GM21825 (cell line): ENCODE measurements at regions not wholly inside any gene's neighbourhood (a gene's known extent, or its start where the extent isn't known, plus 50 kb on each side); places are given as distances from the start of the nearest gene placed in this dataset.
"Not testable (repeated sequence)": the region's sequence is repeated elsewhere in the genome, so short reads cannot be mapped to it uniquely, and the experiment has no call there.

Experiments
- ATAC-seq: cut with Tn5 transposase; IDR thresholded peaks from one replicate; pipeline ENCODE4 v1.9.1; 2021; ENCODE audit warnings: mild to moderate bottlenecking, moderate library complexity; ENCODE audit not compliant: unreplicated experiment

DNA sequence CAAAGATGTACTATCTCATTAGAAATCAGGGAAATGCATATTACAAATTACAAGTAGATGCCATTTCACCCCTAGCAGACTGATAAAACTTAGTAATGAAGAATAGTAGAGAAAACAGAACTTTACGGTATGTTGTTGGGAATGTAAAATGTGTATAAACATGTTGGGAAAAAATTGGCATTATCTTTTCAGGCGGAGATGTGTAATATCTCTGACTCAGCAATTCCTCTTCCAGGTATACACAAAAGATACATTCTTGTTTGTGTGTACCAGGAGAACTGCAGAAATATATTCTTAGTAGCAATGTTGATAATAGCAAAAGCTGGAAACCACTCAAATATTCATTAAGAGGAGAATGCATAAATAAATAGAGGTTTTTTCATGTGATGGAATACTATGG lies 204.5 kb downstream of the LPIN1 start:
- no peak for ATAC-seq

DNA sequence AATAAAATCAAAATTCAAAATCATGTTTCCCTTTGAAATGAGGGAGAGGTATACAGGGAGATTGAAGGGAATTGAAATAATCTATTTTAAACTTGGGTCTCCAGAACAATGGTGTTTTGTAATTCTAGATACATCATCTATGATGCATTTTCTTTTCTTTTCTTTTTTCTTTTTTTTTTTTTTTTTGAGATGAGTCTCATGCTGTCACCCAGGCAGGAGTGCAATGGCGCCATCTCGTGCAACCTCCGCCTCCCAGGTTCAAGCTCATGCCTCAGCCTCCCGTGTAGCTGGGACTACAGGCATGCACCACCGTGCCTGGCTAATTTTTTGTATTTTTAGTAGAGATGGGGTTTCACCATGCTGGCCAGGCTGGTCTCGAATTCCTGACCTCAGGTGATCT lies 205.1 kb downstream of the LPIN1 start:
- ATAC-seq: not testable (repeated sequence)

DNA sequence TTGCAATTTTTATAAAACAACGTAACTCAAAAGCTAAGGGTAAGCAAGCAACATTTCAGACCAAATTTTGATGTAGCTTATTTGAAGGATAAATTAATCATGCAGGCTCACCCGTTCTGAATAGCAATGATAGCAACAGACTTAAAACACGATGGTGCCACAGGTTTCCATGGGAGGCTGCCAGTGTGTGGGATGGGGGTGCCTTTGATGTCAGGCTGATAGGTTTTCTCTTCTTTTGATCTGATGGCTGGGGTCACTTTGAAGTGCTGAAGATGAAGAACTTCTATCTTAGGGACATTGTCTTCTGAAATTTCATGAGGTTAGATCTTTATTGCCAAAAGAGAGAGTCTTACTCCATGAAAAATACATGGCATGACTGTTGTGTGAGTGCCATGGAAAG lies 206.8 kb downstream of the LPIN1 start:
- ATAC-seq: no peak

DNA sequence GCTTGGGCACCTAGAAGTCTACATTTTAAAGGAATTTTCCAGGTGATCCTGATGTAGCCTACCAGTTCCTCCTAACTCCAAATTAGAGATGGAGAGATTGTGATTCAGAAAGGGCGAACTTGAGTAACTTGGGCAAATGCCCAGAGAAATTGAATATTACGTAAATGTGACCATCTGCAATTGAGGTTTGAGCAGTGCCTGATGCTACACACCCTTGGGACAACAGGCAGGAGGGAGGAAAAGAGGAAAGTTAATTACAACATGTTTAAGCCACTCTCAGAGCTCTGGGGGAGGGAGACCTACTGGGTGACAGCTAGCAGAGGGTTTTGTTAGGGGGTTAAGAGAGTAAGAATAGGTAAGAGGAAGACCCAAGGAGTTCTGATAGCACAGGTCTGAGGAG lies 208.9 kb downstream of the LPIN1 start:
- no peak for ATAC-seq

DNA sequence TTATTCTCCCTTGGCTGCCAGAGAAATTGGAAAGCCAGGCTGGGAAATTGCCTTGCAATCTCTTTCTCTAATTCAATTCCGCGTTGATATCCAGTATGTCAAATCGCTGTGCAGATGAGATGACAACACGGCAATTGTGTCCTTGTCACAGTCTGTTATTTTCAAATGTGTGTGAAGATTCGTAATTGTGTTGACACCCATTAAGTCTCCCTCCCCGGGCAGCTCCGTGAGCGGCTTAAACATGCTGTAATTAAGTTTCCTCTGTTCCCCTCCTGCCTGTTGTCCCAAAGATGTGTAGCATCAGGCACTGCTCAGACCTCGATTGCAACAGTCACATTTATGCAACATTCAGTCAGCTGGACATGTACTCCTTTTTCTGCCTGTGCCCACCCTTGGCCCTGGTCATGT lies 209.5 kb downstream of the LPIN1 start:
- no peak for ATAC-seq

DNA sequence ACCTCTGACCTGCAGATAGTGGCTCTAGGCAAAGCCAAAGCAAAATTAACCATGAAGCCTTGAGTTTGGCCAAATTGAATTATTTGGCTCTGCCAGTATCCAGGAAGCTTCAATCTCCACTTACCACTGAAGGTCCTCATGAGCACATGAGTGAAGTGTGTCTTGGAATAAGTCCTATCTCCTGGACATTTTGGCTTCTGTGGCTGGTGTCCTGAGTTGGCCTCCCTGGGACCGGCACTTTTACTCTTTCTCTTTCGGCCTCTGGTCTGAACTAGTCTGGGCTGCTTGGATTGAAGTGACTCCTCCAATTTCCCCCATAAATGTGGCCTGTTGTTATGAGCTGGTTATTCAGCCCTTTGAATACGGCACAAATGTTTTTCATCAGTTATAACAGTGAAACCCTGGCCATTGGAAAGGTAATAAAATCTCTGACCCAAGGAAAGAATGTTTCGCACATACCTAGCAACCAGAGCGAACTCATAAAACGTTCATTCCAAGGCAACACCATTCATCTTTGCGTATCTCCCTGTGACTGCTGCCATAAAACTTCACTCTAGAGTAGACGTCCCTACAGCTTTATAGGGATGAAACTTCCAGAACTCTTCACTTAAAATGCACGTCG lies 216.4 kb downstream of the LPIN1 start:
- no peak for ATAC-seq

DNA sequence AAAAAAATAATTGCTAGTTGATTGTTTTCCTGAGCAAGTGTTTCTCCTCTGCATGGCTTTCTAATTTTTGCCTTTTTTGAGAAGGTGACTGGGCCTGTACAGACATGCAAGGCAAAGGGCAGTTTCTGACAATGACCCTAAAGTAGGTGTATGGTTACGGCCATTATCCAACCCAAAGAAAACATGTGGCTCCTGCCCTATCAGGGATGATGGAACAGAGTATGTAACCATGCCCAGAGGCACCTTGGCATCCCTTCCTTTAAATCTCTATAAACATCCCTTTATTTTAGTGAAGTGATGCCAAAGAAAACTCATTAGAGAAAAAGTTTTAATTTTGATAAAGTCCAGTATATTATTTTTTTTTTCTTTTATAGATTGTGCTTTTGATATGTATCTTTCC lies 217.5 kb downstream of the LPIN1 start:
- ATAC-seq: no peak

DNA sequence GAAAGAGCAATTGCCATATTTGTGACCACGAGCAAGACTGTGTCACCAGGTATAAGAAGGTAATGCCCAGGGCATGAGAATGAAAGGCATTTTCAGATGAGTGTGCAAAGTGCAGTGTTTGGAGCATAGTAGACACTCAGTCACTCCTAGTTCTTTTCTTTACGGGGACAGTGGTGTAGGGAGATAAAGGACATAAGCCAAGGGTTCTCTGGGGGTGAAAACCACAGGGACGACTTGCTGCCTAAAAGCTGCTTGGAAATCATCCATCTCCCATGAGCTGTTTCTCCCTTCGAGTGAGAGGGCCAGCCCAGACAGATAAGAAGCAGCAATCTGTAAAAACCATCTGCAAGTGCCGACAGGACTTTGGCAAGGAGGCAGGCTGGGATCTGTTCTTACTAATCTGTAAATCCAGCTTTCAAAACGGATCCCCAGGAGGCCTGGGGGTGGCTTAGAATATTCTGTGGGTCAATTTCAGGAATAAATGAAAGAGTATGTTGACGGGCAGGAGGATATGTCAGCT lies 221.6 kb downstream of the LPIN1 start:
- no peak for ATAC-seq

DNA sequence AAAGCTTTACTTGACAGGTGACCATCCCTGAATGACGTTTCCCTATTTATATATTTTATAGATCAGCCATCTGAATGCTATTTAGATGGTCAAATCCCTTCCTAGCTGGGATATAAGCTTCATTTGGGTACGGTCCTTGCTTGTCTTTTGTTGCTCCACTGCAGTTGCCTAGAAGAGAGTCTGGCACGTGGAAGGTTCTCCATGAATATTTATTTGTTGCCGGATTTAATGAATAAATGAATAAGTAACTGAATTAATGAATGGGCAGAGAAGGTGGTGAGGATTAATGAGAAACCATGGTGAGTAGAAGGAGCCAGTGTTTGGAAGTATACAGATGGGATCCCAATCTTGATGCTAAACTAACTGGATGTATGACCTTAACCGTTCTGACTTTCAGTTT lies 222.1 kb downstream of the LPIN1 start:
- ATAC-seq: no peak

DNA sequence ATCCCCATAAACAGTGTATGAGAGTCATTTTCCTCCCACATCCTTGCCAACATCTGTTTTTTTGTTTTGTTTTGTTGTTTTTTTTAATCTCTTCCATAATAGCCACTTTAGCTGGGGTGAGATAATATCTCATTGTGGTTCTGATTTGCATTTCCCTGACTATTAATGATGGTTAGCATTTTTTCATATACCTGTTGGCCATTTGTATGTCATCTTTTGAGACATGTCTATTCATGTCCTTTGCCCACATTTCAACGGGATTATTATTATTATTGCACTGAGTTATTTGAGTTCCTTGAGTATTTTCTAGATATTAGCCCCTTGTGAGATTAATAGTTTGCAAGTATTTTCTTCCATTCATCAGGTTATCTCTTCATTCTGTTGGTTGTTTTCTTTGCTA lies 223.3 kb downstream of the LPIN1 start:
- ATAC-seq: no peak

DNA sequence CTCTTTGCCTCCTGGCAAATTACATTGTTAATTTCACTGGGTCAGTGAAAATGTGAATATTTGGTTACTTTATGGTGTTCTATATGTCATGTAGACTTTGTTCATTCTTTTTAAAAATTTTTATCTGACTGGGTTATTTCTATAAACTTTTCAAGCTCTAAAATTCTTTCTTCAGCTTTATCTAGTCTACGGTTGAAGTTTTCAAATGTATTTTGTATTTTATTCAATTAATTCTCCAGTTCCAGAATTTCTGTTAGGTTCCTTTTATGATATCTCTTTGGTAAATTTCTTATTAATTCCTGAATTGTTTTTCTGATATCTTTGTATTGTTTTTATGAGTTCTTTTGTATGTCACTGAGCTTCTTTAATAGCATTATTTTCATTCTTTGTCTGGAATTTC lies 228.1 kb downstream of the LPIN1 start:
- no peak for ATAC-seq

DNA sequence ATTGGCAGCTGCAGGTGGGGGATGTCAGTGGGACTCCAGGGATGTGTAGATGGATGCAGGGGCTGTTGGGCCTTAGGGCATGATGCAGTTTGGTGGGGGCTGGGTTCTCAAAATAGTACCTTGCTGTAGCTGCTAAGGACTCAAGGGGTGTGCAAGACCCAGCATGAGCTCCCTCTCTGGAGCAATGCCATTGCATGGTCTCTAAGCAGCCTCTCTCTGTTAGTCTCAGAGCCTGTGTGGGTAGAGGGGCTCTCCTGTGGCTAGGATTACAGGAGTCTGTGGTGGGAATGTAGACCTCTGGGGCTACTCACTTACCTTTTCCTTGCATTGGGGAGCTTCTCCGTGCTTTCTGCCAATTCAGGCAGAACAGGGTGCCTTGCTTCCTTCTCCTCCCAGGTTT lies 228.9 kb downstream of the LPIN1 start:
- no peak for ATAC-seq

DNA sequence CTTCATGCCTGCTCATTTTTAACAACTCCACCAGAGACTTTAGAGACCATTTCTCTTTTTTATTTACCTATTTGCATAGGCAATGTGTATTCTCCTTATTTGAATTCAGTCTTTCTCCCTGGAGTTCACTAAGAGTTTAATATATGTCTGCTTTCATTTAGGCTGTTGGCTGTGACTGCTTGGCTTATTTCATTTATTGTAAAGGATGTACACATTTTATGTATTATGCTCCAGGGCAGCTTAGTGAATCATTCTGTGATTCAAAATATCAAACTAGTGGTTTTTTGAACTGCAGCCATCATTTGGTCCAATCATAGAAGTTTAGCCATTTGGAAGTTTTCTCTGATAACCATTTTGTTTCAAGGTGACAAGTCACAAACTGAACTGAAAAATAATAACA lies 229.6 kb downstream of the LPIN1 start:
- ATAC-seq: no peak

DNA sequence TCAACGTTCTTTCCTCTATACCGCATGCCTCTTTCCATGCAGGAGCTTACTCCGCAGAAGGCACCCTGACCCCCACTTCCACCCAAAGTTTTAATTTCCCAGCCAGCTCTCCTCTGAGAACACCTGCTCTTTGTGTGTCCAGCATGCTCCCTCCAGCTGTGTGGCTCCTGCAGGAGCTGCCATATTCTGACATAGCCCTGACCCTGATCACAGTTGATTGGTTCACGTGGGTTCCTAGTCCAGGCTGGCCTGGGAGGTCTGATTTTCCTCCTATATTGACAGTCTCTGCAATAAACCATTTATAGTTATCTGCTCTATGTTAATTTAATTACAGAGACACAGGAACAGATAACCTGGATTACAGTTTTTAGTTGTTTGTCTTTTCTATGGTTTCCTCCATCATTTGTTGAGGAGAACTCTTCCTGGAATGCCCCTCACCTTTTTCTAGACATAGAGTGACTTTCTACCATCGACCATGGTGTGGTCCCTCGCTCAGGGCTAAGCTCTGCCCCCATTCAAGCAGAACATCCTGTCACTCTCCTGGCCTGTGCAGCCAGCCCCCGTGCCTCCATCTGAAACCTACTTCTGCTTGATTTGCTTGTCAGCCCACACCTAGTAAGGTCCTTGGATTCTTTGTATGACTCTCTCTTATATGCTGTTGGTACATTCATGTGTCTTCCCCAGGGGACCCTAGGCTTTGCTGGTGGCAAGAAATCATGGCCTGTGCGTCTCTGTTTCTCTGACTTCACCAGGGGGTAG lies 231.5 kb downstream of the LPIN1 start:
- ATAC-seq: no peak

DNA sequence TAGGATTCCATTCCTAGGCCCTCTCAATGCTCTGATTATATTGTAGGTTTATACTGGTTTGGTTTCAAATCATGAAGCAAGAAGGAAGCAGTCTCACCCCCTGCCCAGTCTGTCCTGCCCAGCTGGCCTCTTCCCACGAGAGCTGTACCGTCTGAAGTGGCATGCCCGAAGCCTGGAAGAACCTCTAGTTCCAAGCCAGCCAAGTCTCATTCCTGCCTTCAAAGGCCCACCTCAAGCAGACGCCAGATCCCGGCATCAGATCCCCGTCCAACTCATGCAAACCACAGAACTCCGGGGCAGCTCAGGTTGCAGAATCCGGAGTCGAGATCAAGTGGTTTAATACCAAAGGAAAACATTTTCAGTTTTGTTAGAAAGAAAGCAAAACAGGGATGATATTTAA lies 234.4 kb downstream of the LPIN1 start:
- no peak for ATAC-seq

DNA sequence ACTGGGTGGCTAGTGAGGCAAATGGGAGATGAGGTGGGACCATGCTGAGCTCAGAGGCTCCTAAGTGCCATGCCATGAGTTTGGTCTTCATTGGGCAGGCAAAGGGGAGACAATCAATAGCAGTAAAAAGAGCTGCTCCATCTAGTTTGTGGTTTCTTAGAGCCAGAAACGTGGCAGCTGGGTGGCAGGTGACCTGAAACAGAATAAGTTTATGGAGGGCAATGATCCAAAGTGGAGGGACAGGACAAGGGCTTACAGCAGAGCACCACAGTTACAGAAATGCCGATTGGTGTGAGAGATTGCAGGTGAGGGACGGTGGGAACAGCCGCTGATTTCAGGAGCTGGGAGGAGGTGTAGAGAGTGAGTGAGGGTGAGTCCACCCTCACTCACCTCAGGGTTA lies 237.0 kb downstream of the LPIN1 start:
- no peak for ATAC-seq

DNA sequence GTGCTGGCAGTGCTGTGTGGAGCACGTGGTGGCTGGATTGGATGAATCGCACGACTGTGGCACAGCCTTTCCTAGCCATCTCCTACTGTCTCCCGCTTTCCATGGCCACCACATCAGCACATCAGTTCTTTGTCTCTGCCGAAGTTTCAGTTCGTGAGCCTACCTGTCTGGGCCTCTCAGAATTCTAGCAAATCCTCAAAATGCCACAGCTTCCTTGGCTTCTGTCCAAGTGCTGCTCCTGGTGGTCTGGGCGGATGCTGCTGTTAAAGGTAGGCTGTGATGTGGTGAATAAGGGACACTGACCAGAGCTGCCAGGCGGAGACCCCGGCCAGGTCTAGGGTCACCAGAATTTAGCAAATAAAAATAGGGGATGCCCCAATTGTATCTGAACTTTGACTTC lies 237.4 kb downstream of the LPIN1 start:
- ATAC-seq: no peak

DNA sequence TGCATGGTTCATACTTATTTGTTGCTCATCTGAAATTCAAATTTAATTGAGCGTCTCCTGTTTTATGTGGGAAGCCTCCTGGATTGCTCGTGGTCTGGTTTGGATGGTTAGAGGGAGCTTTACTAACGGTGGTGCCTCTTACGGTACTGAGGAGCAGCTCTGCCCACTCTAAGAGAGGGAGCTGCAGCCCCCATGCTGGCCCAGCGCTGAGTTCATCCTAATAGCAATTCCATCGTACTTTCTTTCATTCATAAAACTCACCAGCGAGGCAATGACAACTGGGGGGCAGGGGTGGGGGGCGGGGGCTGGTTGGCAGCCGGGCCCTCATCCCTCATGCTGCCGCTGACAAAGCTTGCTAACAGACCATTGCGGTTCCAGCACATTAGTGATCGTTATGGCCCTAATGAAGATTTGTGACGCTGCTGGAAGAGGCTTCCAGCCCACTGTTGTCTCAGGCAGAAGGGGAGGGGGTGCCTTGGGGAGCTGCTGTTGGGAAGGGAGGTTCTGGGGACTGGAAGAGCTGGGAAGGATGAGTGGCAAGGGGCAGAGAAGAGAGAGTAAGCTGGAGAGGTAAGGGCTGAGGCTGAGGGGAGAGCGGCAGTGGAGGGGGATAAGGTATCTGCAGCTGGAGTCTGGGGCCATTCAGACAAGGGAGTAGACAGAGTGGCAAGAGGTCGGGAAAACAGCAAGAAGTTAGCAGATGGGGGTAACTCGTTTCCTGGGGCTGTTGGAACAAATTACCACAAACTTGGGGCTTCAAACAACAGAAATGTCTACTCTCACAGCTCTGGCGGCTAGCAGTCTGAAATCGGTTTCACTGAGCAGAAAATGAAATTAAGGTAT lies 238.1 kb downstream of the LPIN1 start:
- ATAC-seq: no peak

DNA sequence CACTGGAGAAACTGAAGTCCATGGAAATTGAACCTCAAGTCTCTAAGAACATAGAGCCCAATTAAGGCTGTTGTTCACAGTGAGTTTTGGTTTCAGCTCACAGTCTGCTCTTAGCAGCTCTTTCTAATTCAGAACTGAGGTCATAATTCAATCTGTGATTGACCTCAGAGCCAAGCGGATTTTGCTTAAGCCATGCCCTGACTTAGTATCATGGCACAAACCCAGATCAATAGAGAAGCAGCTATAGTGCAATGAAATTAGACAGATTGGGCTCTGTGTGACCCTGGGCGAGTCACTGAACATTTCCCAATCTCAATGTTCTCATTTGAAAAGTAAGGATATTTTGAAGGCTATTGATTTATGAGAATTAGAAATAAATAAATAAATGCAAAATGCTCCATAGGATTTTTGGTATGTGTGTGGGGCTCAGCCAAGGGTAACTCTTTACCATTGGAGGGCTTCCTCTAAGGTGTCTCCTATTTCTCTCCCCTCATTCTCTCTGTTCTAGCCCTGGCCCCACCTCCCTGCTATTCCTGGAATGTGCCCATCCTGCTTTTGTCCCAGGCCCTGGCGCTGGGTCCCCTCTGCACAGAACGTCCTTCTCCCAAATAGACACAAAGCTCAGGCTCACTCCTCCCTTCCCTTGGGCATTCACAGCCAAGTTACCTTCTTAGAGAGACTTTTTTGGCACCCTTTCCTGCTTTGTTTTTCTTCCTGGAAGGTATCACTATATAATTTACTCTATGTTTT lies 239.6 kb downstream of the LPIN1 start:
- no peak for ATAC-seq

DNA sequence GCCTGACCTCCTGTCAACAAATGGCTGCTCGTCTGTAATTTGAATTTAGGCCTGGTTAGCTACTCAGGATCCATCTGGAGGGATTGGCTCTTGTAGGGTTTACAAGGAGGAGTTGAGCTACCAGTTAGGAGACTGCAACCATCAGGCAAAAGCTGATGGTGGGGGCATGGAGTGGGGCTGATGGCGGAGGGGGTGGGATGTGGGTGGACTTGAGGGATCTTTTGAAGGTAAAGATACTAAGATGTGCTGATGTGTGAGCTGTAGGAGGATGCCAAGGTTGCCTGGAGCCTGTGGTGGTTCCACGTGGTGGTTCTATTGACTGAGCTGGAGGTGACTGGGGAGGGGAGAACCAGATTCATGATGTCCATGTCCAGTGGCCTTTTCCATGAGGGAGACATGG lies 240.7 kb downstream of the LPIN1 start:
- no peak for ATAC-seq
